ENCODE measurements at regions not wholly inside any gene's neighbourhood (a gene's known extent, or its start where the extent isn't known, plus 50 kb on each side); places are given as distances from the start of the nearest gene placed in this dataset.

GRCh38 chr13:109644956-109645355, 141.4 kb downstream of the IRS2 start:
- DNase-seq (ENCODE audit: low read depth in 2 of 2) = no peak

DNA sequence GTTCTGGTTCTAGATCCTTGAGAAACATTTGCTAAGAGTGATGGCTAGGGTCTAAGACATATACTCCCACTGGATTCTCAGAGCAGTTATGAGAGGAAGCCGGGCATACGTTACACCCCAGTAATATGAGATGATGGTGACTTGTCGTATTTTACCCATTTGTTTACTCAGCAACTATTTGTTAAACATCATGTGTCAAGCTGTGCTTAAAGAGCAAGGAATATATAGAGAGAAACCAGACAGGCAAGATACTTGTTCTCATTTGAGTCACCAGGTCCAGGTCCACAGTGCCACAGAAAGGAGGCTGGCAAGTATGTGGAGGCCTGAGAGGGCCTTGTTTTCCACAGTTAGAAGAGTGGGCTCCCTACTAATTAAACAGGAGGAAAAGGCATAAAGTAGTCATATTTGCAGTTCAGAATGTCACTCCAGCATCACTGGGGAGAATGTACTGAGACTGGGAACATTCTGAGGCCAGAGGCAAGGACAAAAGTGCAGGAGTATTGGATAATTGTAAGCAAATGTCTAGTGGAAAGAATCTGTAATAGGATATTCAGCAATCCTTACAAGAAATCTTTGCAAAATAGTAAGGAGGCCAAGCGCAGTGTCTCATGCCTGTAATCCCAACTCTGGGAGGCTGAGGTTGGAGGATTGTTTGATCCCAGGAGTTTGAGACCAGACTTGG, 142.2 kb downstream of the IRS2 start:
- DNase-seq (ENCODE audit: low read depth in 2 of 2) = no peak

GRCh38 chr13:109642358-109642757, 144.0 kb downstream of the IRS2 start:
- no peak for DNase-seq (ENCODE audit: low read depth in 2 of 2)

- no peak for DNase-seq (ENCODE audit: low read depth in 2 of 2)
Observed at GRCh38 chr13:109636736-109637135, 149.6 kb downstream of the IRS2 start.

DNA sequence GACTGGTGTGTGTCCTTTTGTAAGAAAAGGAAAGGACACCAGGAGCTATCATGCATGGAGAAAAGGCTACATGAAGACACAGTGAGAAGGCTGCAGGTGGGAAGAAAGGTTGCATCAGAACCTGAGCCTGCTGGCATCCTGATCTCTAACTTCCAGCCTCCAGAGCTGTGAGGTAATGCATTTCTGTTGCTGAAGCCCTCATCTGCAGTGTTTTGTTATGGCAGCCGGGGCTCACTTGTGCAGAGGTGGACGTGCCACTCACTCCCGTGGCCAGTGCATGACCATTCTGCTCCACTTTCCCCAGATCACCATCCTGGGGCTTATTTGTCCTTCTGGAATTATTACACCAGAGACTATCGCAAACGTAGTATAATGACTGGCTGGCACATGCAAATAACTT, 155.3 kb downstream of the IRS2 start:
- DNase-seq (ENCODE audit: low read depth in 2 of 2) = no peak

GRCh38 chr13:109630271-109630670, 156.1 kb downstream of the IRS2 start:
- no peak for DNase-seq (ENCODE audit: low read depth in 2 of 2)

- no peak for DNase-seq (ENCODE audit: low read depth in 2 of 2)
Observed at GRCh38 chr13:109629737-109630136, 156.6 kb downstream of the IRS2 start.

DNA sequence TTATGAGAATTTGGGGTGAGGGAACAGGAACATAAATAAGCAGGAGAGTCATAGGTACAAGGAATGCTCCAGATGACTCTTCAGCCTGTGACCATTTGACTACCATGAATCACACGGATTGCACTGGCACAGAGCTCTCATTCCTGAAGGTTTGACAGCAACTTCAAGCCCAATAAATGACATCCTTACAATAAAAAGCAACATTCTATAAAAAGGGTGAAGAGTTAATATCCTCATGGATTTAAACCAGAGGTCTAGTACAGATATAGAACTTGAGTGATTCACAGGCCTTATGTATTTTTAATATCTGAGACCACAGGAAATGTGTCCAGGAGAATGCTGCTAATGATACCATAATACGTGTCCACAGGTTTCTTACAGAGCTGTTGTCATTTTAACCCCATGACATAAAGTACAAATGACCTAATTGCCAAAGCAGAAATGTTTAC, 158.1 kb downstream of the IRS2 start:
- DNase-seq (ENCODE audit: low read depth in 2 of 2) = no peak

DNA sequence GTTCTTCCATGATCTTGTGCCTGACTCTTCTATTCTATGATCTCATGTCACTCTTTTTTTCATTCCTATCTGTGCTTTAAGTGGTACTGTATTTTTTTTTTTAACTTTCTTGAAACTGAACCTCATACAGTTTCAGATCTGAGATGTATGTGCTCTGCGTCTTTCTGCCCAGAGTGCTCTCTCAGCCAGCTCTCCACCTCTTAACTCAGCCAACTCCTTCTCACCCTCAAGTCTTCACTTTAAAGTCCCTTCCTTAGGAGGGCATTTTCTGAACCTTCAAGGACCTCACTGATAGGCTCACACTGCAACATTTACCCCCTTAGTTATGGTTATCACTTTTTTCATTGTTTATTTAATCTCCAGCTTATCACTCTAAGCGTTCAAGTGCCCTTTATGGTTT, 158.7 kb downstream of the IRS2 start:
- DNase-seq (ENCODE audit: low read depth in 2 of 2) = no peak

DNA sequence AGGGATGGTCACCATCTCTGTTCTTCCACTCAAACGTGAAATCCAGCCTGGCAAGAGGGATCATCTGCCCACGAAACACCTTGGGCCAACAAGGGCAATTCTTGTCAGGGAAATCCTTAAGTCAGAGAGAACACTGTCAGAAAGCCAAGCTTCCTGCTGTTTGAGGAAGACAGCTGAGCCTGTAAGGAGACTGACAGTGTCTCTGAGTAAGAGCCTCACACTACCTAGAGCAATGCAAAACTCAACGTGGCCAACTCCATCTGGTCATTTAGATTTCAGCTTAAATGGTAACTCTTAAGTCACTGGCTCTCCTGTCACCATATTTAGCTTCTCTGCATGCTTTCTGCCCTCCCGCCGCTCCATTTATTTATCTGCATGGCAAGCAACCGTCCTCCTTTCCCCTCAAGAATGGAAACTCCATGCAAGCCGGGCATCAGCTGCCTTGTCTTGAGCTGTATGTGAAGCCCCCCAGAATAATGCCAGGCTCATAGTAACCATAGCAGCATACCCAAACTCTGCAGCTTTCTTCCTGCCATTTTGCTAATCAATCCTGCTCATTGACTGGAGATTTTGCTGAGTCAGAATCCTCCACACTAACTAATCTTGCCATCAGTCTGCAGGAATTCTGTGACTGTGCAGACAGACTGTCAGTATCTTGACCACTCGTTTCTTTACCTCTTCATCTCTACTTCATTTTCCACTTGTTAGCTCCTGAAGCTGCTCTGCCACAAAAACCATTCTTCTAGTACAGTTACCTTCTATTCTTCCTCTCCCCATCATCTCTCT, 159.8 kb downstream of the IRS2 start:
- DNase-seq (ENCODE audit: low read depth in 2 of 2) = no peak

DNA sequence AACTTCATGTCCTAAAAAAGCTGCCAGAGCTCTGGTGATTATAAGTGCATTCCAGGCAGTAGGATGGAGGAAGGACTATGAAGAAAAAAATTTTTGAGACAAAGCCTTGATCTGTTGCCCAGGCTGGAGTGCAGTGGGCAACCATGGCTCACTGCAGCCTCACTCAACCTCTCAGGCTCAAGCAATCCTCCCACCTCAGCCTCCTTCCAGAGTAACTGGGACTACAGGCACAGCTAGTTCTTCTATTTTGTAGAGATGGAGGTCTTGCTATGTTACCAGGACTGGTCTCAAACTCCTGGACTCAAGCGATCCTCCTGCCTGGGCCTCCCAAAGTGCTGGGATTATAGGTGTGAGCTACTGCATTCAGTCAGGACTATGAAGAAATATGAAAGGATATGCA, 161.2 kb downstream of the IRS2 start:
- DNase-seq (ENCODE audit: low read depth in 2 of 2) = no peak

- DNase-seq (ENCODE audit: low read depth in 2 of 2) = no peak
Observed at GRCh38 chr13:109622006-109622405, 164.4 kb downstream of the IRS2 start.

- DNase-seq (ENCODE audit: low read depth in 2 of 2) = no peak
Observed at GRCh38 chr13:109615721-109616420, 170.5 kb downstream of the IRS2 start.

DNA sequence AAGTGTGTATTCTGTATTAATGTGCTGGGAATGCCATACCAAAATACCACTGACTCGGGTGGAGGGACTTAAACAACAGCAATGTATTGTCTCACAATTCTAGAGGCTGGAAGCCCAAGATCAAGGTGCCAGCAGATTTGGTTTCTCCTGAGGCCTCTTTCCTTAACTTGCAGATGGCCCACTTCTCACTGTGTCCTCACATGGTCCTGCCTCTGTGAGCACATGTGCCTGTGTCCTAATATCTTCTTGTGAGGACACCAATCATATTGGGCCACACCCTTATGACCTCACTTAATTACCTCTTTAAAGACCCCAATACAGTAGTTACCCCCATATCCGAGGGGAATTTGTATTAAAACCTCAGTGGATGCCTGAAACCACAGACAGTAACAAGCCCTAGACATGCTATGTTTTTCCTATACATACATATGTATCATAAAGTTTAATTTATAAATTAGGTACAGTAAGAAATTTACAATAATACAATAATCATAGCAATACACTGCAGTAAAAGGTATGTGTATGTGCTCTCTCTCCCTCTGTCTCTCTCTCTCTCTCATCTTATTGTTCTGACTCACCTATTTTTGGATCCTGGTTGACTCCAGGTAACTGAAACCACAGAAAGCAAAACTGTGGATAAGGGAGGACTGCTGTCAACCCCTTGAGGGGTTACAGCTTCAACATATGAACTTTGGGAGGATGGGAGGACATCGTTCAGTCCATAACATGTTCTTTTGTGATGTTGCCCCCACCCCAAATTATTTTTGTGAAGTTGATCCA, 174.3 kb downstream of the IRS2 start:
- DNase-seq (ENCODE audit: low read depth in 2 of 2) = no peak

DNA sequence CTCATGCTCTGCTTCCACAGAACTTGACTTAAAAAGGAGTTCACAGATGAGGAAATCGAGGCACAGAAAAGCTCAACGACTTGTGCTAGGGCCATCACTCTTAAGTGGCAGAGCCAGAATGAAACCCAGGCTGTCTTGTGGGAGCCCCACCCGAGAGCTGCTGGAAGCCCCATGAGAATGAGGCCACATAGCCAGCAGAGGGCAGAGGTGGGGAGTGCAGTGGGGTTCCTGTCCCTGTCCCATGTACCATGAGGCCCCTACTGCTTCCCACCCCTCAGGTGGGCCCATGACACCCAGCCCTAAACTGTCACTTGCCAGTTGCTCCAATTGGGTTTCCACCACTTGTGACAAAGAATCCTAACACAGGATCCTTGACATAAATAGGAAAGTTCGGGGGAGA, 175.9 kb downstream of the IRS2 start:
- peak in 1 of 2 donors; percentile 1 for DNase-seq (ENCODE audit: low read depth in 2 of 2)

DNA sequence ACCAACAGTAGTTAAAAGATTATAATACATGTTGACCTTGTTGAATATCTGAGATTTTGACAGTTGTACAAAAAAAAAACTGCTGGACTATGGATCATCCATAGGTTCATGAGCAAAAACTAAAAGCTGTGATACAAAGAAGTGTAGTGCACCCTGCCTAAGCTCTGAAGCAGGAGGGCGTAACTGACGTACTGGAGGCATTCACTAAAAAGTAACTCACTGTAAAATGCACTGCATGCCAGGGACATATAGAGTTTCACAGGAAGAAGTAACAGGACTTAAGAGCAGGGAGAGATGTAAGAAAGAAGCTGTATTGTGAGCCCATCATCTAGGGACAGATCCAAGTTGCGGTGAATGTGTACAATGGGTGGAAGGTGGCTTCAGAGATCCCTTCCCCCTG, 177.9 kb downstream of the IRS2 start:
- DNase-seq (ENCODE audit: low read depth in 2 of 2) = no peak

DNA sequence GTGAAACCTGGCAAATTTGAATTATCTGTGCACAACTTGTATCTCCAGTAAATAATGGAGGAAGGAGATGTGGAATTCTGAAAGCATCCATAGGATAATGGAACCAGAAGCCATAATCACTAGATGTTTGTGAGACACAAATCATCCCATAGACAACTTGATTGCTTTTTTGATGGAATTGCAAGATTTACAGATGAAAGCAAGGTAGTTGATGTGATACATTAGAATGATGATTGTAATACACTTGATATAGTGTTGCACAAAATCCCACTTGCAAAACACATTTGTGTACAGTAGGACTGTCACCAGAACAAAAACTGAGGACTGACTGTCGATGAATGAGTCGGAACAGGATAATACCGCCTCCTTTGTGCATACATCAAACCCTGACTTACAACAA, 178.3 kb downstream of the IRS2 start:
- DNase-seq (ENCODE audit: low read depth in 2 of 2) = no peak

DNA sequence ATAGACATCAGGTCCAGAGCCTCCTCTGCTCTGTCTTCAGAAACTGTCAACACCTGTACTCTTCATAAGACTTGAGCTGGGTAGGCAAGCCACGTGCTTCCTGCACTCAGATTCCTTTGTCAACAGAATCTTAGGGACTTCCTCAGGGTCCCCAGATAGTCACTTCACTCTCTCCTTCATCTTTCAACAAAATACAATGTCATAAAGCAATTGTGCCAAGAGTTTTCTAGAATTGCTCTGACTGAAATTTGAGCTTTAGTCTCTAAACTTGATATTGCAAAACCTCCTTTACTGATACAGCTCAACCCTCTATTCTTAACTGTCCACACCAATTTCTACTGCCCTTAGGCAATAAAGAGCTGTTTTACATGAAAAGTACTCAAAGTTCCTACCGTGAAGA, 179.9 kb downstream of the IRS2 start:
- DNase-seq (ENCODE audit: low read depth in 2 of 2) = no peak

DNA sequence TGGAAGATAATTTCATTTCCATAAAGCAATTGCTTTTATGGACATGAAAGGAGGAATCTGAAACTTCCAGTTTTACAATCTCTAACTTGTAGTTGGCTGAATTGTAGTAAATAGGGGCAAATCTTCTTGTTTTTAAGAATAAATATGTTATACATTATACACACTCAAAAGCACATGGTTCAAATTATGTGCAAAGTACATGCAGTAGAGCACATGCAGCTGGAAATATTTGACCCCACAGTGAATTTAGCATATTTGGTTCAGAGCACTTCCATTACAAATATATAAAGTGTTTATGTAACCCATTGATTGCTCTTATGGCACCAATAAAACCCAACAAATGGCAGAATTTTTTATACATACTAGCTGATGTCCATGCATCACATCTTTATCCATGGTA, 180.5 kb downstream of the IRS2 start:
- DNase-seq (ENCODE audit: low read depth in 2 of 2) = no peak

GRCh38 chr13:109604894-109605293, 181.5 kb downstream of the IRS2 start:
- DNase-seq (ENCODE audit: low read depth in 2 of 2) = no peak

DNA sequence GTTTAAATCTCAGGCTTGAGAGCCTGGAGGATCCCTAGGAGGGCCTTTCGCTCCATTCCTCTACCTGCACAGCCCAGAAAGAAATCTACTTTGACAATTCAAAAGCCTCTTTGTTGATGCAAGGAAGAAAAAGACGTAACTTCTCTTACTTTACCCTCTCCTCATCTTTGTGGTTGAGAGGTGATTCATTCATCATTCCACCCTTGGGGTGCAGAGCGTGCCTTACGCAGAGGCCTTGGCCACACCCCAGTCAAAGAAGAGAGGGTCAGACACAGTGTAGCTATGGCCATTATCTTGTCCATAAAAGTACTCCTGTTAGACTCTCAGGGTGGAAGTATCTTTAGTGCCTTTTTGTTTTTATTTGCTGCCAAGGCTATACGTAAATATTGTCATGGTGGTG, 184.0 kb downstream of the IRS2 start:
- no peak for DNase-seq (ENCODE audit: low read depth in 2 of 2)

All from stimulated activated CD8-positive, alpha-beta memory T cell treated with anti-CD3 and anti-CD28 coated beads, Interleukin-7, amount 100 ng/mL, for 1 hour (primary cell).